EH (cell line): ENCODE measurements at regions not wholly inside any gene's neighbourhood (a gene's known extent, or its start where the extent isn't known, plus 50 kb on each side); places are given as distances from the start of the nearest gene placed in this dataset.

Experiments used
- DNase-seq: peaks from one replicate; pipeline ENCODE4 v3.0.0-alpha.2; 2015; ENCODE audit warnings: low read depth

- no peak for DNase-seq
Measured at GRCh38 chr1:212225871-212226302, 59.3 kb upstream of the PPP2R5A start.

GRCh38 chr1:212226467-212226866 lies 58.7 kb upstream of the PPP2R5A start:
- no peak for DNase-seq

- DNase-seq, result peak; percentile 87
Measured at GRCh38 chr1:212228076-212228475, 57.1 kb upstream of the PPP2R5A start.

- DNase-seq, result peak; percentile 88
Measured at GRCh38 chr1:212228591-212229119, 56.6 kb upstream of the PPP2R5A start.

- peak; percentile 83 for DNase-seq
Measured at GRCh38 chr1:212229654-212230053, 55.6 kb upstream of the PPP2R5A start.

- DNase-seq, result no peak
Measured at GRCh38 chr1:212230329-212230728, 54.9 kb upstream of the PPP2R5A start.

GRCh38 chr1:212231372-212231771 lies 53.8 kb upstream of the PPP2R5A start:
- no peak for DNase-seq

- DNase-seq, result peak; percentile 30
Measured at GRCh38 chr1:212232090-212232489, 53.1 kb upstream of the PPP2R5A start.

GRCh38 chr1:212233321-212233720 lies 51.9 kb upstream of the PPP2R5A start:
- peak; percentile 18 for DNase-seq

- DNase-seq, result peak; percentile 97
Measured at GRCh38 chr1:212234431-212235395, 50.5 kb upstream of the PPP2R5A start.
